ENCODE measurements at regions not wholly inside any gene's neighbourhood (a gene's known extent, or its start where the extent isn't known, plus 50 kb on each side); places are given as distances from the start of the nearest gene placed in this dataset.

GRCh38 chr20:51094221-51094620 is 71.3 kb upstream of the KCNG1 start:
- Histone ChIP-seq H3K4me1 (ENCODE audit: insufficient read depth, low read length) (no peaks in the 10 kb centered on the region), H4K20me1 (ENCODE audit: insufficient read depth, low read length) (no peaks in the 10 kb centered on the region), H3K9me3 (ENCODE audit: low read depth, low read length) (peaks cover 2% of the 10 kb centered on the region), H3K36me3 (ENCODE audit: insufficient read depth, low read length) (no peaks in the 10 kb centered on the region), H3K79me2 (ENCODE audit: insufficient read depth, low read length) (no peaks in the 10 kb centered on the region), H3K27ac (ENCODE audit: low read depth, low read length) (no peak overlapping the region), H3K4me3 (ENCODE audit: insufficient read depth, low read length) (no peak overlapping the region), H3K27me3 (ENCODE audit: insufficient read depth, low read length) (peaks cover 83% of the 10 kb centered on the region), H2AFZ (ENCODE audit: low read length) (no peak overlapping the region), H3K4me2 (ENCODE audit: insufficient read depth, low read length) (no peak overlapping the region)
- TF ChIP-seq CTCF (IDR thresholded peaks at IDR 0.05; ENCODE audit: extremely low read depth, low read depth, low read length), result no peak
- DNase-seq (ENCODE audit: insufficient read length, low spot score, missing footprints), result no peak

- peaks cover 84% of the 10 kb centered on the region for H3K27me3 ChIP-seq (ENCODE audit: insufficient read depth, low read length)
- no peaks in the 10 kb centered on the region for H3K4me1 ChIP-seq (ENCODE audit: insufficient read depth, low read length)
- H3K4me3 ChIP-seq (ENCODE audit: insufficient read depth, low read length), result no peak overlapping the region
- DNase-seq (ENCODE audit: insufficient read length, low spot score, missing footprints), result no peak
- H4K20me1 ChIP-seq (ENCODE audit: insufficient read depth, low read length), result no peaks in the 10 kb centered on the region
- H3K4me2 ChIP-seq (ENCODE audit: insufficient read depth, low read length), result no peak overlapping the region
- H2AFZ ChIP-seq (ENCODE audit: low read length), result no peak overlapping the region
- no peaks in the 10 kb centered on the region for H3K36me3 ChIP-seq (ENCODE audit: insufficient read depth, low read length)
- peaks cover 2% of the 10 kb centered on the region for H3K9me3 ChIP-seq (ENCODE audit: low read depth, low read length)
- H3K27ac ChIP-seq (ENCODE audit: low read depth, low read length), result no peak overlapping the region
- no peaks in the 10 kb centered on the region for H3K79me2 ChIP-seq (ENCODE audit: insufficient read depth, low read length)
- no peak for TF ChIP-seq CTCF (IDR thresholded peaks at IDR 0.05; ENCODE audit: extremely low read depth, low read depth, low read length)
Observed at GRCh38 chr20:51093240-51093763, 70.4 kb upstream of the KCNG1 start.

GRCh38 chr20:51092338-51092737 is 69.4 kb upstream of the KCNG1 start:
- Histone ChIP-seq H3K9me3 (ENCODE audit: low read depth, low read length) (peaks cover 2% of the 10 kb centered on the region), H3K79me2 (ENCODE audit: insufficient read depth, low read length) (no peaks in the 10 kb centered on the region), H3K4me3 (ENCODE audit: insufficient read depth, low read length) (no peak overlapping the region), H3K27me3 (ENCODE audit: insufficient read depth, low read length) (peaks cover 85% of the 10 kb centered on the region), H2AFZ (ENCODE audit: low read length) (no peak overlapping the region), H3K4me2 (ENCODE audit: insufficient read depth, low read length) (no peak overlapping the region), H3K4me1 (ENCODE audit: insufficient read depth, low read length) (no peaks in the 10 kb centered on the region), H3K36me3 (ENCODE audit: insufficient read depth, low read length) (no peaks in the 10 kb centered on the region), H3K27ac (ENCODE audit: low read depth, low read length) (no peak overlapping the region), H4K20me1 (ENCODE audit: insufficient read depth, low read length) (no peaks in the 10 kb centered on the region)
- DNase-seq (ENCODE audit: insufficient read length, low spot score, missing footprints), result peak; percentile 25
- TF ChIP-seq CTCF (IDR thresholded peaks at IDR 0.05; ENCODE audit: extremely low read depth, low read depth, low read length), result no peak

- H3K36me3 ChIP-seq (ENCODE audit: insufficient read depth, low read length), result no peaks in the 10 kb centered on the region
- no peak overlapping the region for H3K27ac ChIP-seq (ENCODE audit: low read depth, low read length)
- no peak overlapping the region for H2AFZ ChIP-seq (ENCODE audit: low read length)
- H3K4me3 ChIP-seq (ENCODE audit: insufficient read depth, low read length), result no peak overlapping the region
- no peak for DNase-seq (ENCODE audit: insufficient read length, low spot score, missing footprints)
- H3K4me1 ChIP-seq (ENCODE audit: insufficient read depth, low read length), result no peaks in the 10 kb centered on the region
- H3K79me2 ChIP-seq (ENCODE audit: insufficient read depth, low read length), result no peaks in the 10 kb centered on the region
- no peaks in the 10 kb centered on the region for H4K20me1 ChIP-seq (ENCODE audit: insufficient read depth, low read length)
- TF ChIP-seq CTCF (IDR thresholded peaks at IDR 0.05; ENCODE audit: extremely low read depth, low read depth, low read length), result no peak
- H3K27me3 ChIP-seq (ENCODE audit: insufficient read depth, low read length), result peaks cover 81% of the 10 kb centered on the region
- H3K4me2 ChIP-seq (ENCODE audit: insufficient read depth, low read length), result peak overlapping the region; percentile 9
- peaks cover 2% of the 10 kb centered on the region for H3K9me3 ChIP-seq (ENCODE audit: low read depth, low read length)
Observed at GRCh38 chr20:51091406-51092195, 68.7 kb upstream of the KCNG1 start.

Data from osteoblast (primary cell).